ENCODE measurements at regions not wholly inside any gene's neighbourhood (a gene's known extent, or its start where the extent isn't known, plus 50 kb on each side); places are given as distances from the start of the nearest gene placed in this dataset.

GRCh38 chr5:44868541-44868940 is 59.8 kb downstream of the MRPS30 start:
- H3K4me3 Mint-ChIP-seq: no peak overlapping the region
- no peaks in the 10 kb centered on the region for H3K27me3 ChIP-seq (ENCODE audit: control insufficient read depth, insufficient read depth, low read length)
- no peaks in the 10 kb centered on the region for H3K36me3 ChIP-seq (ENCODE audit: control insufficient read depth, insufficient read depth, low read length)
- peaks cover 0 to 3% (median 0%) of the 10 kb centered on the region in 7 donors for H3K9me3 Mint-ChIP-seq
- peaks cover 5% of the 10 kb centered on the region for H3K27me3 Mint-ChIP-seq
- ATAC-seq (ENCODE audit: low read depth in 2 of 2): no peak
- H3K4me1 ChIP-seq (ENCODE audit: control insufficient read depth, insufficient read depth, low read length, poor library complexity, severe bottlenecking): no peaks in the 10 kb centered on the region
- no peaks in the 10 kb centered on the region for H3K36me3 Mint-ChIP-seq
- peaks cover 0 to 4% (median 0%) of the 10 kb centered on the region in 4 donors for H3K4me1 Mint-ChIP-seq
- no peak for DNase-seq
- H3K4me3 ChIP-seq (ENCODE audit: low read depth, low read length): no peak overlapping the region
- no peak overlapping the region for H3K27ac ChIP-seq (ENCODE audit: insufficient read depth, low read length, poor library complexity, severe bottlenecking)
- H3K9me3 ChIP-seq (ENCODE audit: control insufficient read depth in 2 of 2, low read length in 2 of 2): no peaks in the 10 kb centered on the region
- no peak overlapping the region for H3K27ac Mint-ChIP-seq

- peaks cover 0 to 3% (median 0%) of the 10 kb centered on the region in 7 donors for H3K9me3 Mint-ChIP-seq
- H3K36me3 ChIP-seq (ENCODE audit: control insufficient read depth, insufficient read depth, low read length): no peaks in the 10 kb centered on the region
These were observed 61.2 kb downstream of the MRPS30 start for GRCh38 chr5:44869928-44870327.

DNA sequence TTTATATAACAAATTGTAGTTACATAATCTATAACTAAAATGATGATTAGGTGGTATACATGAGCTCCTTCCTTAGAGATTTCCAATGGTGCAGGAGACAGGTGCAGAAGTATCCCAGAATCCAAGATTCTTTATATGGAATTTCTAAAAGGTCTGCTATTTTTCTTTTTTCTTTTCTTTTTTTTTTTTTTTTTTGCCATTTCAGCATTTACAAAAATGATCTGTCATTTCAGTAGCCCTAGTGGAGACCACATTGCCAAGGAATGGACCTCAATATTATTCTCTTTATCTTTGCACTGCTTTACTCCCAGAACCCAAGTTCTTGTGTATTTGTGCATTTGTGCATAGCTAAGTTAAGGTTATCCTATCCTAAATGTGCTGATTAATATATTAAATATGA is 61.7 kb downstream of the MRPS30 start:
- peaks cover 0 to 3% (median 0%) of the 10 kb centered on the region in 7 donors for H3K9me3 Mint-ChIP-seq
- ATAC-seq (ENCODE audit: low read depth in 2 of 2): no peak
- H3K4me1 ChIP-seq (ENCODE audit: control insufficient read depth, insufficient read depth, low read length, poor library complexity, severe bottlenecking): no peaks in the 10 kb centered on the region

More at GRCh38 chr5:44869928-44870327, 61.2 kb downstream of the MRPS30 start:
- Mint-ChIP-seq H3K27ac (no peak overlapping the region), H3K36me3 (no peaks in the 10 kb centered on the region), H3K27me3 (peaks cover 5% of the 10 kb centered on the region), H3K4me1 (peaks cover 3 to 5% (median 4%) of the 10 kb centered on the region in 4 donors), H3K4me3 (no peak overlapping the region)
- no peak overlapping the region for H3K27ac ChIP-seq (ENCODE audit: insufficient read depth, low read length, poor library complexity, severe bottlenecking)
- DNase-seq (no peak), ATAC-seq (ENCODE audit: low read depth in 2 of 2) (no peak)
- H3K9me3 ChIP-seq (ENCODE audit: control insufficient read depth in 2 of 2, low read length in 2 of 2): no peaks in the 10 kb centered on the region
- no peaks in the 10 kb centered on the region for H3K27me3 ChIP-seq (ENCODE audit: control insufficient read depth, insufficient read depth, low read length)
- H3K4me3 ChIP-seq (ENCODE audit: low read depth, low read length): no peak overlapping the region
- H3K4me1 ChIP-seq (ENCODE audit: control insufficient read depth, insufficient read depth, low read length, poor library complexity, severe bottlenecking): no peaks in the 10 kb centered on the region

GRCh38 chr5:44871401-44871800 is 62.7 kb downstream of the MRPS30 start:
- no peak for DNase-seq
- peaks cover 14 to 17% (median 15%) of the 10 kb centered on the region in 4 donors for H3K4me1 Mint-ChIP-seq
- no peak overlapping the region for H3K4me3 Mint-ChIP-seq
- Histone ChIP-seq H3K9me3 (ENCODE audit: control insufficient read depth in 2 of 2, low read length in 2 of 2) (no peaks in the 10 kb centered on the region), H3K4me1 (ENCODE audit: control insufficient read depth, insufficient read depth, low read length, poor library complexity, severe bottlenecking) (no peaks in the 10 kb centered on the region), H3K27me3 (ENCODE audit: control insufficient read depth, insufficient read depth, low read length) (no peaks in the 10 kb centered on the region), H3K36me3 (ENCODE audit: control insufficient read depth, insufficient read depth, low read length) (no peaks in the 10 kb centered on the region), H3K4me3 (ENCODE audit: low read depth, low read length) (no peak overlapping the region), H3K27ac (ENCODE audit: insufficient read depth, low read length, poor library complexity, severe bottlenecking) (no peak overlapping the region)
- no peak for ATAC-seq (ENCODE audit: low read depth in 2 of 2)
- H3K36me3 Mint-ChIP-seq: no peaks in the 10 kb centered on the region
- H3K27me3 Mint-ChIP-seq: no peaks in the 10 kb centered on the region
- peaks cover 0 to 3% (median 0%) of the 10 kb centered on the region in 7 donors for H3K9me3 Mint-ChIP-seq
- H3K27ac Mint-ChIP-seq: no peak overlapping the region

More for the DNA sequence above, 61.7 kb downstream of the MRPS30 start:
- H3K9me3 ChIP-seq (ENCODE audit: control insufficient read depth in 2 of 2, low read length in 2 of 2): no peaks in the 10 kb centered on the region
- H3K36me3 Mint-ChIP-seq: no peaks in the 10 kb centered on the region
- no peaks in the 10 kb centered on the region for H3K36me3 ChIP-seq (ENCODE audit: control insufficient read depth, insufficient read depth, low read length)
- no peak overlapping the region for H3K4me3 ChIP-seq (ENCODE audit: low read depth, low read length)
- DNase-seq: no peak
- H3K27ac Mint-ChIP-seq: no peak overlapping the region
- H3K4me1 Mint-ChIP-seq: peaks cover 5 to 10% (median 7%) of the 10 kb centered on the region in 4 donors
- H3K27ac ChIP-seq (ENCODE audit: insufficient read depth, low read length, poor library complexity, severe bottlenecking): no peak overlapping the region
- H3K4me3 Mint-ChIP-seq: no peak overlapping the region
- H3K27me3 ChIP-seq (ENCODE audit: control insufficient read depth, insufficient read depth, low read length): no peaks in the 10 kb centered on the region
- peaks cover 2% of the 10 kb centered on the region for H3K27me3 Mint-ChIP-seq

GRCh38 chr5:44875661-44876605 is 67.2 kb downstream of the MRPS30 start:
- Histone ChIP-seq H3K4me1 (ENCODE audit: control insufficient read depth, insufficient read depth, low read length, poor library complexity, severe bottlenecking) (no peaks in the 10 kb centered on the region), H3K4me3 (ENCODE audit: low read depth, low read length) (peak overlapping the region; percentile 28), H3K27me3 (ENCODE audit: control insufficient read depth, insufficient read depth, low read length) (no peaks in the 10 kb centered on the region), H3K9me3 (ENCODE audit: control insufficient read depth in 2 of 2, low read length in 2 of 2) (no peaks in the 10 kb centered on the region), H3K27ac (ENCODE audit: insufficient read depth, low read length, poor library complexity, severe bottlenecking) (peak overlapping the region; percentile 44), H3K36me3 (ENCODE audit: control insufficient read depth, insufficient read depth, low read length) (no peaks in the 10 kb centered on the region)
- DNase-seq (peak in 2 of 3 donors; percentile 9 to 83), ATAC-seq (ENCODE audit: low read depth in 2 of 2) (peak; percentile 95)
- Mint-ChIP-seq H3K4me1 (peaks cover 11 to 17% (median 15%) of the 10 kb centered on the region in 4 donors), H3K4me3 (peak overlapping the region in 3 of 4 donors; percentile 66 to 82 (median 69)), H3K27me3 (no peaks in the 10 kb centered on the region), H3K36me3 (no peaks in the 10 kb centered on the region), H3K9me3 (peaks cover 0 to 3% (median 0%) of the 10 kb centered on the region in 7 donors), H3K27ac (peak overlapping the region; percentile 89 to 95 (median 93))

DNA sequence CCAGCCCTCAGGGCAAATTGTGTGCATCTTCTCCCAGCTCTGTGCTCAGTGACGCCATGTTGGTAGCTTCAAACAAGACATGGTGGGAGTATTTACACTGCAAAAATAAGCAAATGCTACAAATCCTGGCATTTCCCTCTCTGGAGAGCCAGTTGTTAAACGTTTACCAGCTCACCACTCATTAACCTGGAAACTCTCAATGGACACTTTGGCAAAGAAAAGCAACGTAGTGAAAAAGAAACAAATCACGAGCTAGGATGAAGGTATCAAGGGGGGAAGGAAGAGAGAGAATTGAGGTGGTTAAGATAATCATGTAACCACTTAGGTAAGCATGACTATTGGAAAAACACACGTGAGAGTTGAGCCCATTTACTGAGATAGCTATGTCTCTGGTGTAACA is 72.5 kb downstream of the MRPS30 start:
- Mint-ChIP-seq H3K9me3 (peaks cover 0 to 3% (median 0%) of the 10 kb centered on the region in 7 donors), H3K4me1 (peaks cover 0 to 1% (median 1%) of the 10 kb centered on the region in 4 donors), H3K27me3 (no peaks in the 10 kb centered on the region), H3K4me3 (no peak overlapping the region), H3K36me3 (no peaks in the 10 kb centered on the region), H3K27ac (no peak overlapping the region)
- Histone ChIP-seq H3K36me3 (ENCODE audit: control insufficient read depth, insufficient read depth, low read length) (no peaks in the 10 kb centered on the region), H3K9me3 (ENCODE audit: control insufficient read depth in 2 of 2, low read length in 2 of 2) (no peaks in the 10 kb centered on the region), H3K27me3 (ENCODE audit: control insufficient read depth, insufficient read depth, low read length) (no peaks in the 10 kb centered on the region), H3K4me3 (ENCODE audit: low read depth, low read length) (no peak overlapping the region), H3K4me1 (ENCODE audit: control insufficient read depth, insufficient read depth, low read length, poor library complexity, severe bottlenecking) (no peaks in the 10 kb centered on the region), H3K27ac (ENCODE audit: insufficient read depth, low read length, poor library complexity, severe bottlenecking) (no peak overlapping the region)
- ATAC-seq (ENCODE audit: low read depth in 2 of 2) (no peak), DNase-seq (no peak)

DNA sequence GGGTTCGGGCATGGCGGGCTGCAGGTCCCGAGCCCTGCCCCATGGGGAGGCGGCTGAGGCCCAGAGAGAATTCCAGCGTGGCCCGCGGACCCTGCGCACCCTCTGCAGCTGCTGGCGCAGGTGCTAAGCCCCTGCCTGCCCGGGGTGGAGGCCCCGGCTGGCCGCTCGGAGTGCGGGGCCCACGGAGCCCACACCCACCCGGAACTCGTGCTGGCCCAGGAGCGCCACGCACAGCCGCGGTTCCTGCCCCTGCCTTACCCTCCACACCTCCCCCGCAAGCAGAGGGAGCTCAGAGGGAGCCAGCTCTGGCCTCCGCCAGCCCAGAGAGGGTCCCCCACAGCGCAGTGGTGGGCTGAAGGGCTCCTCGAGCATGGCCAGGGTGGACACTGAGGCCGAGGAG is 75.3 kb downstream of the MRPS30 start:
- no peaks in the 10 kb centered on the region for H3K36me3 Mint-ChIP-seq
- no peaks in the 10 kb centered on the region for H3K4me1 Mint-ChIP-seq
- no peak overlapping the region for H3K4me3 Mint-ChIP-seq
- H3K27me3 Mint-ChIP-seq: no peaks in the 10 kb centered on the region
- H3K27ac Mint-ChIP-seq: no peak overlapping the region
- Histone ChIP-seq H3K4me3 (ENCODE audit: low read depth, low read length) (no peak overlapping the region), H3K27me3 (ENCODE audit: control insufficient read depth, insufficient read depth, low read length) (no peaks in the 10 kb centered on the region), H3K27ac (ENCODE audit: insufficient read depth, low read length, poor library complexity, severe bottlenecking) (no peak overlapping the region), H3K9me3 (ENCODE audit: control insufficient read depth in 2 of 2, low read length in 2 of 2) (no peaks in the 10 kb centered on the region), H3K36me3 (ENCODE audit: control insufficient read depth, insufficient read depth, low read length) (no peaks in the 10 kb centered on the region), H3K4me1 (ENCODE audit: control insufficient read depth, insufficient read depth, low read length, poor library complexity, severe bottlenecking) (no peaks in the 10 kb centered on the region)
- H3K9me3 Mint-ChIP-seq: peaks cover 0 to 3% (median 0%) of the 10 kb centered on the region in 7 donors
- DNase-seq (no peak), ATAC-seq (ENCODE audit: low read depth in 2 of 2) (no peak)
